ENCODE measurements at regions not wholly inside any gene's neighbourhood (a gene's known extent, or its start where the extent isn't known, plus 50 kb on each side); places are given as distances from the start of the nearest gene placed in this dataset.

DNA sequence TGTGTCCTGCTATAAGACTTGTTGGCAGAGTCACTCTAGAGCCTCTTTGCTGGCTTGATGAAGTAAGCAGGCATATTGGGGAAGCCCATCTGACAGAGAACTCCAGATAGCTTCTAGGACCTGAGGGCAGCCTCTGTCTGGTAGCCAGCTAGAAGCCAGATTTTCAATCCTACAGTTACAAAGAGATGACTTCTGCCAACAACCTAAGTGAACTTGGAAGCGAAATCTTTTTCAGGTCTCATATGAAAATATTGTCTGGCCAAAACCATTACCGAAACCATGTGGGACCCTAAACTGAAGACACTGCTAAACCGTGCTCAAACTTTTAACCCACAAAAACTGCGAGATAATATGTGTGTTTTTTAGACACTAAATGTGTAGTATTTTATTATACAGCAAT lies 140.9 kb downstream of the MRPS30 start:
- ATAC-seq: no peak
- TF ChIP-seq, protein P1, sequence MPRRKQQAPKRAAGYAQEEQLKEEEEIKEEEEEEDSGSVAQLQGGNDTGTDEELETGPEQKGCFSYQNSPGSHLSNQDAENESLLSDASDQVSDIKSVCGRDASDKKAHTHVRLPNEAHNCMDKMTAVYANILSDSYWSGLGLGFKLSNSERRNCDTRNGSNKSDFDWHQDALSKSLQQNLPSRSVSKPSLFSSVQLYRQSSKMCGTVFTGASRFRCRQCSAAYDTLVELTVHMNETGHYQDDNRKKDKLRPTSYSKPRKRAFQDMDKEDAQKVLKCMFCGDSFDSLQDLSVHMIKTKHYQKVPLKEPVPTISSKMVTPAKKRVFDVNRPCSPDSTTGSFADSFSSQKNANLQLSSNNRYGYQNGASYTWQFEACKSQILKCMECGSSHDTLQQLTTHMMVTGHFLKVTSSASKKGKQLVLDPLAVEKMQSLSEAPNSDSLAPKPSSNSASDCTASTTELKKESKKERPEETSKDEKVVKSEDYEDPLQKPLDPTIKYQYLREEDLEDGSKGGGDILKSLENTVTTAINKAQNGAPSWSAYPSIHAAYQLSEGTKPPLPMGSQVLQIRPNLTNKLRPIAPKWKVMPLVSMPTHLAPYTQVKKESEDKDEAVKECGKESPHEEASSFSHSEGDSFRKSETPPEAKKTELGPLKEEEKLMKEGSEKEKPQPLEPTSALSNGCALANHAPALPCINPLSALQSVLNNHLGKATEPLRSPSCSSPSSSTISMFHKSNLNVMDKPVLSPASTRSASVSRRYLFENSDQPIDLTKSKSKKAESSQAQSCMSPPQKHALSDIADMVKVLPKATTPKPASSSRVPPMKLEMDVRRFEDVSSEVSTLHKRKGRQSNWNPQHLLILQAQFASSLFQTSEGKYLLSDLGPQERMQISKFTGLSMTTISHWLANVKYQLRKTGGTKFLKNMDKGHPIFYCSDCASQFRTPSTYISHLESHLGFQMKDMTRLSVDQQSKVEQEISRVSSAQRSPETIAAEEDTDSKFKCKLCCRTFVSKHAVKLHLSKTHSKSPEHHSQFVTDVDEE (CRISPR knock-in tag; IDR thresholded peaks at IDR 0.05): no peak
- no peak for TF ChIP-seq OSR1 (CRISPR knock-in tag; IDR thresholded peaks at IDR 0.05)
- TF ChIP-seq, protein P2, sequence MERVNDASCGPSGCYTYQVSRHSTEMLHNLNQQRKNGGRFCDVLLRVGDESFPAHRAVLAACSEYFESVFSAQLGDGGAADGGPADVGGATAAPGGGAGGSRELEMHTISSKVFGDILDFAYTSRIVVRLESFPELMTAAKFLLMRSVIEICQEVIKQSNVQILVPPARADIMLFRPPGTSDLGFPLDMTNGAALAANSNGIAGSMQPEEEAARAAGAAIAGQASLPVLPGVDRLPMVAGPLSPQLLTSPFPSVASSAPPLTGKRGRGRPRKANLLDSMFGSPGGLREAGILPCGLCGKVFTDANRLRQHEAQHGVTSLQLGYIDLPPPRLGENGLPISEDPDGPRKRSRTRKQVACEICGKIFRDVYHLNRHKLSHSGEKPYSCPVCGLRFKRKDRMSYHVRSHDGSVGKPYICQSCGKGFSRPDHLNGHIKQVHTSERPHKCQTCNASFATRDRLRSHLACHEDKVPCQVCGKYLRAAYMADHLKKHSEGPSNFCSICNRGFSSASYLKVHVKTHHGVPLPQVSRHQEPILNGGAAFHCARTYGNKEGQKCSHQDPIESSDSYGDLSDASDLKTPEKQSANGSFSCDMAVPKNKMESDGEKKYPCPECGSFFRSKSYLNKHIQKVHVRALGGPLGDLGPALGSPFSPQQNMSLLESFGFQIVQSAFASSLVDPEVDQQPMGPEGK (CRISPR knock-in tag; IDR thresholded peaks at IDR 0.05; ENCODE audit: borderline replicate concordance): no peak
- TF ChIP-seq ZNF565 (CRISPR knock-in tag; conservative IDR thresholded peaks at IDR 0.05; ENCODE audit: low read depth): no peak
- TF ChIP-seq PPARA (CRISPR knock-in tag; IDR thresholded peaks at IDR 0.05; ENCODE audit: borderline replicate concordance): no peak
- no peak for TF ChIP-seq GLIS3 (CRISPR knock-in tag; IDR thresholded peaks at IDR 0.05)
- no peak for TF ChIP-seq ZFP3 (CRISPR knock-in tag; IDR thresholded peaks at IDR 0.05)
- TF ChIP-seq TCF4 (CRISPR knock-in tag; IDR thresholded peaks at IDR 0.05; ENCODE audit: borderline replicate concordance): no peak
- TF ChIP-seq SNAI2 (CRISPR knock-in tag; IDR thresholded peaks at IDR 0.05): no peak
- TF ChIP-seq TOX (CRISPR knock-in tag; IDR thresholded peaks at IDR 0.05; ENCODE audit: borderline replicate concordance): no peak
- no peak for TF ChIP-seq CREB5 (CRISPR knock-in tag; IDR thresholded peaks at IDR 0.05; ENCODE audit: low read depth)
- no peak for TF ChIP-seq ZNF70 (CRISPR knock-in tag; IDR thresholded peaks at IDR 0.05)
- no peak for TF ChIP-seq ZNF8 (CRISPR knock-in tag; IDR thresholded peaks at IDR 0.05)
- TF ChIP-seq BACH2 (CRISPR knock-in tag; IDR thresholded peaks at IDR 0.05; ENCODE audit: borderline replicate concordance): no peak

GRCh38 chr5:44951371-44951770 lies 142.6 kb downstream of the MRPS30 start:
- TF ChIP-seq CREB5 (CRISPR knock-in tag; IDR thresholded peaks at IDR 0.05; ENCODE audit: low read depth) (no peak), TCF4 (CRISPR knock-in tag; IDR thresholded peaks at IDR 0.05; ENCODE audit: borderline replicate concordance) (no peak), ISL1 (CRISPR knock-in tag; IDR thresholded peaks at IDR 0.05) (no peak)
- TF ChIP-seq, protein P3, sequence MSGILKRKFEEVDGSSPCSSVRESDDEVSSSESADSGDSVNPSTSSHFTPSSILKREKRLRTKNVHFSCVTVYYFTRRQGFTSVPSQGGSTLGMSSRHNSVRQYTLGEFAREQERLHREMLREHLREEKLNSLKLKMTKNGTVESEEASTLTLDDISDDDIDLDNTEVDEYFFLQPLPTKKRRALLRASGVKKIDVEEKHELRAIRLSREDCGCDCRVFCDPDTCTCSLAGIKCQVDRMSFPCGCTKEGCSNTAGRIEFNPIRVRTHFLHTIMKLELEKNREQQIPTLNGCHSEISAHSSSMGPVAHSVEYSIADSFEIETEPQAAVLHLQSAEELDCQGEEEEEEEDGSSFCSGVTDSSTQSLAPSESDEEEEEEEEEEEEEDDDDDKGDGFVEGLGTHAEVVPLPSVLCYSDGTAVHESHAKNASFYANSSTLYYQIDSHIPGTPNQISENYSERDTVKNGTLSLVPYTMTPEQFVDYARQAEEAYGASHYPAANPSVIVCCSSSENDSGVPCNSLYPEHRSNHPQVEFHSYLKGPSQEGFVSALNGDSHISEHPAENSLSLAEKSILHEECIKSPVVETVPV (CRISPR knock-in tag; IDR thresholded peaks at IDR 0.05): no peak
- TF ChIP-seq, protein P1 (CRISPR knock-in tag; IDR thresholded peaks at IDR 0.05): no peak
- ATAC-seq: no peak

DNA sequence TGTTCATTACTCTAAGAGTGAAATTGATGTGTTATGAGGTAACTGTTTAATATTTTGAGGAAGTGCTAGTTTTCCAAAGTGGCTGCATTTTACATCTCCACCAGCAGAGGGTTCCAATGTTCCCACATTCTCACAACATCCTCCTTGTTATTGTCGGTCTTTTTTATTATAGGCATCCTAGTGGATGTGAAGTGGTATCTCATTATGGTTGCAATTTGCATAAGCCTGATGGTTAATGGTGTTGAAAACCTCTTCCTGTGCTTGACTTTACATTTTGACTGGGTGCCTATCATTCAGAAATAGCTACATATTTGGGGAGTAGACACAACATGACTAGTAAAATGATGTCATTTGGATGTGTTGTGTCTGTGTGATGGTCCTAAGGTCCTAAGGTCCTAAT lies 143.6 kb downstream of the MRPS30 start:
- no peak for TF ChIP-seq CSDC2 (CRISPR knock-in tag; IDR thresholded peaks at IDR 0.05)
- TF ChIP-seq ZC3H10 (CRISPR knock-in tag; IDR thresholded peaks at IDR 0.05): no peak
- TF ChIP-seq RARB (CRISPR knock-in tag; IDR thresholded peaks at IDR 0.05): no peak
- no peak for TF ChIP-seq ZNF70 (CRISPR knock-in tag; IDR thresholded peaks at IDR 0.05)
- TF ChIP-seq TOX (CRISPR knock-in tag; IDR thresholded peaks at IDR 0.05; ENCODE audit: borderline replicate concordance): no peak
- TF ChIP-seq PPARA (CRISPR knock-in tag; IDR thresholded peaks at IDR 0.05; ENCODE audit: borderline replicate concordance): no peak
- TF ChIP-seq TCF4 (CRISPR knock-in tag; IDR thresholded peaks at IDR 0.05; ENCODE audit: borderline replicate concordance): no peak
- TF ChIP-seq ZFP30 (CRISPR knock-in tag; IDR thresholded peaks at IDR 0.05): no peak
- no peak for TF ChIP-seq BACH2 (CRISPR knock-in tag; IDR thresholded peaks at IDR 0.05; ENCODE audit: borderline replicate concordance)
- TF ChIP-seq OSR1 (CRISPR knock-in tag; IDR thresholded peaks at IDR 0.05): no peak
- TF ChIP-seq GLIS3 (CRISPR knock-in tag; IDR thresholded peaks at IDR 0.05): no peak
- TF ChIP-seq ESRRG (CRISPR knock-in tag; IDR thresholded peaks at IDR 0.05): no peak
- ATAC-seq: peak; percentile 76

Data from SK-N-SH treated with all-trans-retinoic acid at 6 μM for 48 hours (cell line).